DOHH2 (cell line): ENCODE measurements at regions not wholly inside any gene's neighbourhood (a gene's known extent, or its start where the extent isn't known, plus 50 kb on each side); places are given as distances from the start of the nearest gene placed in this dataset.

Experiments
- H3F3A ChIP-seq: fragments of 200-600 bp; sonication (generic), shearing (Covaris generic); 2 replicates; pipeline ENCODE4 v1.6.0; 2016; ENCODE audit warnings: antibody characterized with exemption, mild to moderate bottlenecking; ENCODE audit not compliant: control insufficient read depth, insufficient read depth
- H3K27ac ChIP-seq: fragments of 200-600 bp; sonication (generic); 2 replicates; pipeline ENCODE4 v1.5.1; 2014; ENCODE audit warnings: low read depth, mild to moderate bottlenecking, low read length, moderate library complexity
- H3K27me3 ChIP-seq: fragments of 200-600 bp; sonication (generic); 2 replicates; pipeline ENCODE4 v1.6.1; 2014; ENCODE audit warnings: mild to moderate bottlenecking, low read length, mixed read lengths; ENCODE audit not compliant: control insufficient read depth
- H3K36me3 ChIP-seq: fragments of 200-600 bp; sonication (generic); 2 replicates; pipeline ENCODE4 v1.6.1; 2014; ENCODE audit warnings: mild to moderate bottlenecking, low read length, moderate library complexity, mixed read lengths; ENCODE audit not compliant: control insufficient read depth
- H3K4me1 ChIP-seq: fragments of 200-600 bp; sonication (generic); 2 replicates; pipeline ENCODE4 v1.6.1; 2014; ENCODE audit warnings: mild to moderate bottlenecking, low read length, mixed read lengths; ENCODE audit not compliant: control insufficient read depth
- H3K4me2 ChIP-seq: fragments of 200-600 bp; sonication (generic); 2 replicates; pipeline ENCODE4 v1.6.0; 2014; ENCODE audit warnings: mild to moderate bottlenecking, low read length, moderate library complexity
- H3K4me3 ChIP-seq: fragments of 200-600 bp; sonication (generic); 2 replicates; pipeline ENCODE4 v1.5.1; 2014; ENCODE audit warnings: mild to moderate bottlenecking, low read length, mixed read lengths
- H3K79me2 ChIP-seq: fragments of 200-600 bp; sonication (generic); 2 replicates; pipeline ENCODE4 v1.6.1; 2014; ENCODE audit warnings: mild to moderate bottlenecking, low read length, mixed read lengths; ENCODE audit not compliant: control insufficient read depth
- H3K9me2 ChIP-seq: fragments of 200-600 bp; sonication (generic); replicated peaks from 2 replicates; pipeline ENCODE4 v1.6.1; 2014; ENCODE audit warnings: mild to moderate bottlenecking, low read length, mixed read lengths; ENCODE audit not compliant: control insufficient read depth
- H3K9me3 ChIP-seq: fragments of 200-600 bp; sonication (generic); 2 replicates; pipeline ENCODE4 v1.6.1; 2014; ENCODE audit warnings: antibody characterized with exemption, low read length, mixed read lengths; ENCODE audit not compliant: control insufficient read depth, insufficient read depth
- H4K20me1 ChIP-seq: fragments of 200-600 bp; sonication (generic); 2 replicates; pipeline ENCODE4 v1.6.0; 2014; ENCODE audit warnings: low read depth, mild to moderate bottlenecking, antibody characterized with exemption, low read length, moderate library complexity; ENCODE audit not compliant: control insufficient read depth, insufficient read depth
- CTCF ChIP-seq: fragments of 200-600 bp; sonication (generic); IDR thresholded peaks from one replicate; pipeline ENCODE4 v1.5.1; 2014; ENCODE audit warnings: antibody characterized with exemption, mild to moderate bottlenecking, low read depth, low read length; ENCODE audit not compliant: poor library complexity, severe bottlenecking
- EZH2phosphoT487 ChIP-seq: fragments of 200-600 bp; sonication (generic); IDR thresholded peaks from 2 replicates; pipeline ENCODE4 v1.6.1; 2017; ENCODE audit warnings: borderline replicate concordance, mild to moderate bottlenecking, antibody characterized with exemption, low read length, moderate library complexity, mixed read lengths

- no peaks in the 10 kb centered on the region for H3K79me2 ChIP-seq
- TF ChIP-seq CTCF (no peak), EZH2phosphoT487 (no peak)
- H3K4me3 ChIP-seq = no peak overlapping the region
- H3K4me1 ChIP-seq = no peaks in the 10 kb centered on the region
- H3K27me3 ChIP-seq = no peaks in the 10 kb centered on the region
- H4K20me1 ChIP-seq = no peaks in the 10 kb centered on the region
- H3K9me3 ChIP-seq = no peaks in the 10 kb centered on the region
- no peaks in the 10 kb centered on the region for H3K36me3 ChIP-seq
- H3K4me2 ChIP-seq = no peak overlapping the region
- no peaks in the 10 kb centered on the region for H3F3A ChIP-seq
- no peaks in the 10 kb centered on the region for H3K9me2 ChIP-seq
- no peak overlapping the region for H3K27ac ChIP-seq
Observed at GRCh38 chr17:51536627-51537026, 276.3 kb downstream of the UTP18 start.

GRCh38 chr17:51537996-51538550 is 277.7 kb downstream of the UTP18 start:
- no peaks in the 10 kb centered on the region for H3F3A ChIP-seq
- H3K9me3 ChIP-seq = no peaks in the 10 kb centered on the region
- H3K79me2 ChIP-seq = no peaks in the 10 kb centered on the region
- TF ChIP-seq CTCF (no peak), EZH2phosphoT487 (no peak)
- no peaks in the 10 kb centered on the region for H3K36me3 ChIP-seq
- H4K20me1 ChIP-seq = no peaks in the 10 kb centered on the region
- no peaks in the 10 kb centered on the region for H3K27me3 ChIP-seq
- no peak overlapping the region for H3K4me2 ChIP-seq
- H3K4me1 ChIP-seq = no peaks in the 10 kb centered on the region
- H3K27ac ChIP-seq = no peak overlapping the region
- no peaks in the 10 kb centered on the region for H3K9me2 ChIP-seq
- no peak overlapping the region for H3K4me3 ChIP-seq

- Histone ChIP-seq H3K9me2 (no peaks in the 10 kb centered on the region), H3K4me1 (no peaks in the 10 kb centered on the region), H3K9me3 (no peaks in the 10 kb centered on the region), H3K4me3 (no peak overlapping the region), H3K27ac (no peak overlapping the region), H3K79me2 (no peaks in the 10 kb centered on the region), H3K27me3 (no peaks in the 10 kb centered on the region), H3K4me2 (no peak overlapping the region), H4K20me1 (no peaks in the 10 kb centered on the region), H3F3A (no peaks in the 10 kb centered on the region), H3K36me3 (no peaks in the 10 kb centered on the region)
- no peak for TF ChIP-seq EZH2phosphoT487
- TF ChIP-seq CTCF = no peak
Observed at GRCh38 chr17:51540151-51540550, 279.8 kb downstream of the UTP18 start.
